ENCODE measurements at regions not wholly inside any gene's neighbourhood (a gene's known extent, or its start where the extent isn't known, plus 50 kb on each side); places are given as distances from the start of the nearest gene placed in this dataset.

DNA sequence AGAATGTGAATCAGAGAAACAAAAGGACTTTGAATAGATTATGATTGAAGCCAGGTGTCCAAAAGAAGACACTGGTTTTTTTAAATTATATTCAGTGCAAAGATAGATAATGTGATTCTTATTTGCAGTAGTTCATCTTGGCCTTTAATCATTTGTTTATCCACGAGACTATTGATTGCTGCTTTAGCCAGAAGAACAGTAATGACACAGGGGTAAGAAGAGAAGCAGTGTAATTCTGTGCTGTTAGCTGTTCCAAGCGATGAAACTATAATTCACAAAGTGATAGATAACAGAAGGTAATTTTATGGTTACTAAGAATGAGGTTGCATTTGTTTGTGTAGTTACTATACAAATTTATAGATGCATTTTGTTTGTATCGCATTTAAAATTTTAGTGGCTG is 311.6 kb downstream of the MZT1 start:
- TF ChIP-seq, protein P1, sequence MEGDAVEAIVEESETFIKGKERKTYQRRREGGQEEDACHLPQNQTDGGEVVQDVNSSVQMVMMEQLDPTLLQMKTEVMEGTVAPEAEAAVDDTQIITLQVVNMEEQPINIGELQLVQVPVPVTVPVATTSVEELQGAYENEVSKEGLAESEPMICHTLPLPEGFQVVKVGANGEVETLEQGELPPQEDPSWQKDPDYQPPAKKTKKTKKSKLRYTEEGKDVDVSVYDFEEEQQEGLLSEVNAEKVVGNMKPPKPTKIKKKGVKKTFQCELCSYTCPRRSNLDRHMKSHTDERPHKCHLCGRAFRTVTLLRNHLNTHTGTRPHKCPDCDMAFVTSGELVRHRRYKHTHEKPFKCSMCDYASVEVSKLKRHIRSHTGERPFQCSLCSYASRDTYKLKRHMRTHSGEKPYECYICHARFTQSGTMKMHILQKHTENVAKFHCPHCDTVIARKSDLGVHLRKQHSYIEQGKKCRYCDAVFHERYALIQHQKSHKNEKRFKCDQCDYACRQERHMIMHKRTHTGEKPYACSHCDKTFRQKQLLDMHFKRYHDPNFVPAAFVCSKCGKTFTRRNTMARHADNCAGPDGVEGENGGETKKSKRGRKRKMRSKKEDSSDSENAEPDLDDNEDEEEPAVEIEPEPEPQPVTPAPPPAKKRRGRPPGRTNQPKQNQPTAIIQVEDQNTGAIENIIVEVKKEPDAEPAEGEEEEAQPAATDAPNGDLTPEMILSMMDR (IDR thresholded peaks at IDR 0.05), result no peak
- no peak for TF ChIP-seq POLR2A (IDR thresholded peaks at IDR 0.05)

Data from heart left ventricle (tissue), 13 donors.